Muscle layer of duodenum (tissue), 2 donors: ENCODE measurements at regions not wholly inside any gene's neighbourhood (a gene's known extent, or its start where the extent isn't known, plus 50 kb on each side); places are given as distances from the start of the nearest gene placed in this dataset.

Experiments used
- H3K27ac ChIP-seq: one replicate; pipeline ENCODE4 v1.7.0; 2013; ENCODE audit warnings: mild to moderate bottlenecking, low read length
- H3K27me3 ChIP-seq: one replicate; pipeline ENCODE4 v1.7.0; 2013; ENCODE audit warnings: low read depth, mild to moderate bottlenecking, control low read depth, low read length
- H3K36me3 ChIP-seq, 2 donors: one replicate each; pipeline ENCODE4 v1.7.0; 2013; ENCODE audit warnings: low read length in 2 of 2, control low read depth in 1 of 2, mild to moderate bottlenecking in 1 of 2; ENCODE audit not compliant: insufficient read depth in 2 of 2, control insufficient read depth in 1 of 2
- H3K4me1 ChIP-seq, 2 donors: one replicate each; pipeline ENCODE4 v1.7.0; 2013; ENCODE audit warnings: low read length in 2 of 2, mild to moderate bottlenecking in 2 of 2, control low read depth in 1 of 2, moderate library complexity in 1 of 2; ENCODE audit not compliant: insufficient read depth in 2 of 2, control insufficient read depth in 1 of 2
- H3K4me3 ChIP-seq, 2 donors: one replicate each; pipeline ENCODE4 v1.7.0; 2013; ENCODE audit warnings: low read length in 2 of 2, low read depth in 1 of 2, mild to moderate bottlenecking in 1 of 2
- H3K9me3 ChIP-seq, 2 donors: one replicate each; pipeline ENCODE4 v1.7.0; 2013; ENCODE audit warnings: low read length in 2 of 2, control low read depth in 1 of 2, mild to moderate bottlenecking in 1 of 2; ENCODE audit not compliant: control insufficient read depth in 1 of 2
- donor health status: healthy.

- H3K27me3 ChIP-seq = no peaks in the 10 kb centered on the region
- no peaks in the 10 kb centered on the region for H3K9me3 ChIP-seq
- no peaks in the 10 kb centered on the region for H3K4me1 ChIP-seq
- no peaks in the 10 kb centered on the region for H3K36me3 ChIP-seq
- H3K4me3 ChIP-seq = no peak overlapping the region
- H3K27ac ChIP-seq = no peak overlapping the region
Measured at GRCh38 chr6:10230531-10230930, 184.3 kb downstream of the TFAP2A start.

GRCh38 chr6:10223841-10224240, 191.0 kb downstream of the TFAP2A start:
- Histone ChIP-seq H3K36me3 (no peaks in the 10 kb centered on the region), H3K27me3 (no peaks in the 10 kb centered on the region), H3K9me3 (no peaks in the 10 kb centered on the region), H3K4me3 (no peak overlapping the region), H3K4me1 (no peaks in the 10 kb centered on the region), H3K27ac (no peak overlapping the region)

- Histone ChIP-seq H3K36me3 (no peaks in the 10 kb centered on the region), H3K4me1 (no peaks in the 10 kb centered on the region), H3K27ac (no peak overlapping the region), H3K9me3 (no peaks in the 10 kb centered on the region), H3K27me3 (no peaks in the 10 kb centered on the region), H3K4me3 (no peak overlapping the region)
Measured at GRCh38 chr6:10221178-10221577, 193.7 kb downstream of the TFAP2A start.

DNA sequence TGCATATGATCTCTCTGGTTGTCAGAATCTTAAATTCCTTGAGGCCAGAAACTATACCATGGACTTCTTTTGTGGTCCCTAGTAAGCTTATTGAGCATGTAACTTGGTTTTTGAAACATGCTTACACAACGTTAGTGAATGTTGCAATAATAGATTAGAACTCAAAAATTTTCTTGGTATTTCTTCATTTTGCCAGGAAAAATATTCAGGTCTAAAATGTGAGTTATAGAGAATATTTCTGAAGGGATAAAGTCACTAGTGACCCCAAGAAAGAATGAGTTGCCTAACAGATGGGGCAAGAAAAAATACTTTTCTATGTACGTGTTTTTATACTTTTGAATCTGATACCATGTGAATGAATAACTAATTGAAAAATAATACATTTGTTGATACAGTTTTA, 195.4 kb downstream of the TFAP2A start:
- Histone ChIP-seq H3K9me3 (no peaks in the 10 kb centered on the region), H3K27me3 (no peaks in the 10 kb centered on the region), H3K27ac (no peak overlapping the region), H3K4me1 (no peaks in the 10 kb centered on the region), H3K4me3 (no peak overlapping the region), H3K36me3 (no peaks in the 10 kb centered on the region)

DNA sequence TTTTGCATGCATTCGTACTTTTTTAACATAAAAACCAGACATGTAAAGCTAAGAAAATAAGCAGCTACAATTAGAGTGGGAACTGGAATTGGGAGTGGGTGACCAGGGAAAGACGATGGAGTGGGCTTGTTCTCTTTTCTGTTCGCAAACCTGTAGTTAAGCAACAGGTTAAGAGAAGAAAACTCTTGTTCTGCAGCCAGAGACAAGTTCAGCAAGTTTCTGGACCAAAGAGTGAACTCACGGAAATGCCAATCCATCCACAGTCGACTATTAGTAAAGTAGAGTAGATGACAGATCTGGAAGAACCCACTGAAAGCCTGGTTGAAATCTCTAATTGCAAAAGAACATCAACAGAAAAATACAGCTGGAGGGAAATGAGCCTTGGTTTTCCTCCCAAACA, 197.8 kb downstream of the TFAP2A start:
- H3K4me3 ChIP-seq = no peak overlapping the region
- no peak overlapping the region for H3K27ac ChIP-seq
- no peaks in the 10 kb centered on the region for H3K9me3 ChIP-seq
- H3K36me3 ChIP-seq = no peaks in the 10 kb centered on the region
- no peaks in the 10 kb centered on the region for H3K4me1 ChIP-seq
- H3K27me3 ChIP-seq = no peaks in the 10 kb centered on the region

DNA sequence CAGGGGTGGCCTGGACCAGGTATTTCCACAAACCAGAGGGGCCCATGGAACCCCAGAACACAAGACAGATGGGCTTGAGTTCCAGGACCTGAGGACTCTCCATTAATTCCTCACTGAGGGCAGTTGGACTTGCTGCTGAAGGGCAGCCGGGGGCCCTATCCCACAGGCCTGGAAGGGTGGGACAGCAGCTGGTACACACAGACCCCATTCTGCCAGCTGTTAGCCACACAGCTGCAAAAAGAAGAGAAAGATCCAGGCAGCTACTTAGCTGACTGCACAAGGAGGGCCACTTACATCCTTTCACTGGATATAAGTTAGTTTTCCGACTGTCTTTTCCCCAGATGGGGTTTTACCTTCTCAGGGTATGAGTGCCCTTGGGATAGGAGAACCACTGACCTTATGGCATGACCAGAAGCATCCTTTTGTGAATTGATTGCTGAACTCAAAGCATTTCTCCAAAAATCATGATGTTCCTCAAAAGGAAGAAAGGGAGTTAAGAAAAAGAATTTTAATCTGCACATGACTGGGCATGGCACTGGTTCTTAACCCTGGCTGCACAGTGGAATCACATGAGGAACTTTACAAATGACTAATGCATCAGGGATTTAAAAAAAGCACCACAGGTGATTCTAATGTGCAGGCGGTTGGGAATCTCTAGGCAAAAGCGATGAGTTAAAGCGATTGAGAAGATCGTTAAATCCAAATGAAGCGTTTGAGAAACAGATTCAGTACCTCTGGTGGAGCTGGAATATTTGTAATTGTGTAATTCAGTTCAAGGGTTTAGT, 199.4 kb downstream of the TFAP2A start:
- Histone ChIP-seq H3K4me1 (no peaks in the 10 kb centered on the region), H3K27me3 (no peaks in the 10 kb centered on the region), H3K9me3 (no peaks in the 10 kb centered on the region), H3K4me3 (no peak overlapping the region), H3K27ac (no peak overlapping the region), H3K36me3 (no peaks in the 10 kb centered on the region)

DNA sequence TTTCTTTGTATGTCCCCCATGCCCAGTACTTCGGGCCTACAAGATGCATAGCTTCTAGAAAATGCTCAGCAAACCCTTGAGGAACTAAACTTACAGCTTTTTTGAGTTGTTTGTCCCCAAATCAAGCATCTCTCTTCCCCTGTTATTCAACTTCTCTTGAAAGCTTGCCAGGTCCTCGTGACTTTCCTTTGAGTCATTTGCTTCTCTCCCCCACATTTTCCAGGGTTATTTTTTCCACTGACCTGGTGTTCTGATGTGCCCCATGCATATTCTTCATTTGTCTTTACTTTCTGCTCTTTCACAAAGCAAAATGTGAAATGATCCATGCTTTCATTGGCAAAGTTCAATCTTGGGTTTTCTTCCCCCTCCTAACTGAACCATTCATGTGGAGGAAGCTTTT, 204.8 kb downstream of the TFAP2A start:
- no peak overlapping the region for H3K4me3 ChIP-seq
- H3K9me3 ChIP-seq = no peaks in the 10 kb centered on the region
- no peak overlapping the region for H3K27ac ChIP-seq
- H3K27me3 ChIP-seq = no peaks in the 10 kb centered on the region
- H3K36me3 ChIP-seq = no peaks in the 10 kb centered on the region
- no peaks in the 10 kb centered on the region for H3K4me1 ChIP-seq

GRCh38 chr6:10205892-10206291, 209.0 kb downstream of the TFAP2A start:
- H3K4me3 ChIP-seq = no peak overlapping the region
- no peak overlapping the region for H3K27ac ChIP-seq
- H3K27me3 ChIP-seq = no peaks in the 10 kb centered on the region
- no peaks in the 10 kb centered on the region for H3K4me1 ChIP-seq
- no peaks in the 10 kb centered on the region for H3K36me3 ChIP-seq
- H3K9me3 ChIP-seq = no peaks in the 10 kb centered on the region

- Histone ChIP-seq H3K36me3 (no peaks in the 10 kb centered on the region), H3K4me1 (no peaks in the 10 kb centered on the region), H3K27ac (no peak overlapping the region), H3K27me3 (no peaks in the 10 kb centered on the region), H3K9me3 (no peaks in the 10 kb centered on the region), H3K4me3 (no peak overlapping the region)
Measured at GRCh38 chr6:10205120-10205519, 209.8 kb downstream of the TFAP2A start.

DNA sequence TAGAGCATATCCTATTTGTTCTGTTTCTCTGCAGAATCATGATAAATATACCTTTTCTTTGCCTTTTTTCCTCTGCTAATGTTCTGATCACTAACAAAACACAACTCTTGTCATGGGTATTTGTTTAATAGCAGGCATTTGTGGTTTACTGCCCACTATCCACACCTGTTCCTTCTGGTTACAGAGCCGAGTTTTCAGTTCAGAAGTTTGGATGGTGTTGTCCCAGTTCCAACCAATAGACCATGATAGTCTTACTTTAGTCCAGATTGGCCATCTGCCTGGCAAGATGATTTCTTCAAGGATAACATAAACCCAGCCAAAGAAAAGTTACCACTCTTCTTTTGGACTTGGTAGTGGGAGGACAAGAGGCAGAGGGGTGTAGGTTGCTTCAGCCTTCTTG, 211.2 kb downstream of the TFAP2A start:
- H3K4me3 ChIP-seq = no peak overlapping the region
- no peaks in the 10 kb centered on the region for H3K27me3 ChIP-seq
- no peak overlapping the region for H3K27ac ChIP-seq
- H3K36me3 ChIP-seq = no peaks in the 10 kb centered on the region
- no peaks in the 10 kb centered on the region for H3K9me3 ChIP-seq
- H3K4me1 ChIP-seq = no peaks in the 10 kb centered on the region

DNA sequence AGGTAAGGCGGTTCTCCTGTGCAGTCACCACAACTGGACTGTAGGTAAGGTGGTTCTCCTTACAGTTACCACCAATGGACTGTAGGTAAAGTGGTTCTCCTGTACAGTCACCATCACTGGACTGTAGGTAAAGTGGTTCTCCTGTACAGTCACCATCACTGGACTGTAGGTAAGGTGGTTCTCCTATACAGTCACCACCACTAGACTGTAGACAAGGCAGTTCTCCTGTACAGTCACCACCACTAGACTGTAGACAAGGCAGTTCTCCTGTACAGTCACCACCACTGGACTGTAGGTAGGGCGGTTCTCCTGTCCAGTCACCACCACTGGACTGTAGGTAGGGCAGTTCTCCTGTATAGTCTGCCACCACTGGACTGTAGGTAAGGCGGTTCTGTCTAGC, 212.3 kb downstream of the TFAP2A start:
- no peaks in the 10 kb centered on the region for H3K27me3 ChIP-seq
- H3K27ac ChIP-seq = no peak overlapping the region
- no peaks in the 10 kb centered on the region for H3K9me3 ChIP-seq
- H3K4me1 ChIP-seq = no peaks in the 10 kb centered on the region
- H3K4me3 ChIP-seq = no peak overlapping the region
- no peaks in the 10 kb centered on the region for H3K36me3 ChIP-seq
